ENCODE measurements at regions not wholly inside any gene's neighbourhood (a gene's known extent, or its start where the extent isn't known, plus 50 kb on each side); places are given as distances from the start of the nearest gene placed in this dataset.

GRCh38 chr9:96052686-96053085 lies 177.2 kb downstream of the ERCC6L2 start:
- DNase-seq (ENCODE audit: insufficient read length): no peak
- TF ChIP-seq POLR2A (IDR thresholded peaks at IDR 0.05; ENCODE audit: low read depth, low read length) (no peak), TAF1 (IDR thresholded peaks at IDR 0.05; ENCODE audit: borderline replicate concordance, low read depth, low read length) (no peak), POLR2AphosphoS5 (IDR thresholded peaks at IDR 0.05; ENCODE audit: low read depth, low read length) (no peak)
- FAIRE-seq: no peak

- no peak for TF ChIP-seq POLR2AphosphoS5 (IDR thresholded peaks at IDR 0.05; ENCODE audit: low read depth, low read length)
- TF ChIP-seq TAF1 (IDR thresholded peaks at IDR 0.05; ENCODE audit: borderline replicate concordance, low read depth, low read length): no peak
- TF ChIP-seq POLR2A (IDR thresholded peaks at IDR 0.05; ENCODE audit: low read depth, low read length): no peak
- no peak for FAIRE-seq
- no peak for DNase-seq (ENCODE audit: insufficient read length)
Observed at GRCh38 chr9:96051423-96051822, 175.9 kb downstream of the ERCC6L2 start.

- no peak for TF ChIP-seq POLR2AphosphoS5 (IDR thresholded peaks at IDR 0.05; ENCODE audit: low read depth, low read length)
- no peak for TF ChIP-seq TAF1 (IDR thresholded peaks at IDR 0.05; ENCODE audit: borderline replicate concordance, low read depth, low read length)
- TF ChIP-seq POLR2A (IDR thresholded peaks at IDR 0.05; ENCODE audit: low read depth, low read length): no peak
- DNase-seq (ENCODE audit: insufficient read length) (no peak), FAIRE-seq (no peak)
Observed at GRCh38 chr9:96050861-96051155, 175.3 kb downstream of the ERCC6L2 start.

- TF ChIP-seq POLR2AphosphoS5 (IDR thresholded peaks at IDR 0.05; ENCODE audit: low read depth, low read length) (no peak), POLR2A (IDR thresholded peaks at IDR 0.05; ENCODE audit: low read depth, low read length) (no peak), TAF1 (IDR thresholded peaks at IDR 0.05; ENCODE audit: borderline replicate concordance, low read depth, low read length) (no peak)
- no peak for DNase-seq (ENCODE audit: insufficient read length)
- no peak for FAIRE-seq
Observed at GRCh38 chr9:96050048-96050860, 174.8 kb downstream of the ERCC6L2 start.

GRCh38 chr9:96048956-96049831 lies 173.7 kb downstream of the ERCC6L2 start:
- FAIRE-seq: no peak
- no peak for DNase-seq (ENCODE audit: insufficient read length)
- no peak for TF ChIP-seq POLR2A (IDR thresholded peaks at IDR 0.05; ENCODE audit: low read depth, low read length)

GRCh38 chr9:96048104-96048955 lies 172.8 kb downstream of the ERCC6L2 start:
- DNase-seq (ENCODE audit: insufficient read length): no peak
- FAIRE-seq: no peak
- TF ChIP-seq POLR2A (IDR thresholded peaks at IDR 0.05; ENCODE audit: low read depth, low read length) (no peak), POLR2AphosphoS5 (IDR thresholded peaks at IDR 0.05; ENCODE audit: low read depth, low read length) (no peak), TAF1 (IDR thresholded peaks at IDR 0.05; ENCODE audit: borderline replicate concordance, low read depth, low read length) (no peak)

- no peak for TF ChIP-seq POLR2A (IDR thresholded peaks at IDR 0.05; ENCODE audit: low read depth, low read length)
- TF ChIP-seq POLR2AphosphoS5 (IDR thresholded peaks at IDR 0.05; ENCODE audit: low read depth, low read length): no peak
- no peak for TF ChIP-seq TAF1 (IDR thresholded peaks at IDR 0.05; ENCODE audit: borderline replicate concordance, low read depth, low read length)
- FAIRE-seq: no peak
- DNase-seq (ENCODE audit: insufficient read length): no peak
Observed at GRCh38 chr9:96047741-96048103, 172.2 kb downstream of the ERCC6L2 start.

GRCh38 chr9:96047116-96047639 lies 171.7 kb downstream of the ERCC6L2 start:
- no peak for FAIRE-seq
- DNase-seq (ENCODE audit: insufficient read length): no peak
- TF ChIP-seq TAF1 (IDR thresholded peaks at IDR 0.05; ENCODE audit: borderline replicate concordance, low read depth, low read length) (no peak), POLR2A (IDR thresholded peaks at IDR 0.05; ENCODE audit: low read depth, low read length) (no peak), POLR2AphosphoS5 (IDR thresholded peaks at IDR 0.05; ENCODE audit: low read depth, low read length) (no peak)

- FAIRE-seq (no peak), DNase-seq (ENCODE audit: insufficient read length) (no peak)
- TF ChIP-seq POLR2AphosphoS5 (IDR thresholded peaks at IDR 0.05; ENCODE audit: low read depth, low read length) (no peak), TAF1 (IDR thresholded peaks at IDR 0.05; ENCODE audit: borderline replicate concordance, low read depth, low read length) (no peak), POLR2A (IDR thresholded peaks at IDR 0.05; ENCODE audit: low read depth, low read length) (no peak)
Observed at GRCh38 chr9:96045811-96046210, 170.3 kb downstream of the ERCC6L2 start.

- no peak for FAIRE-seq
Observed at GRCh38 chr9:96044401-96044800, 168.9 kb downstream of the ERCC6L2 start.

More at GRCh38 chr9:96044401-96044800, 168.9 kb downstream of the ERCC6L2 start:
- no peak for DNase-seq (ENCODE audit: insufficient read length)
- TF ChIP-seq POLR2A (IDR thresholded peaks at IDR 0.05; ENCODE audit: low read depth, low read length) (no peak), TAF1 (IDR thresholded peaks at IDR 0.05; ENCODE audit: borderline replicate concordance, low read depth, low read length) (no peak), POLR2AphosphoS5 (IDR thresholded peaks at IDR 0.05; ENCODE audit: low read depth, low read length) (no peak)
